HepG2 (cell line): ENCODE measurements at regions not wholly inside any gene's neighbourhood (a gene's known extent, or its start where the extent isn't known, plus 50 kb on each side); places are given as distances from the start of the nearest gene placed in this dataset.

Experiments used
- ATAC-seq: fragments of 200-7000 bp; cut with Tn5 transposase; 3 replicates; pipeline ENCODE4 v1.9.1; 2020; ENCODE audit warnings: mild to moderate bottlenecking, moderate library complexity
- BruUV-seq: library from RNA; stranded (reverse); fragments of 400-500 nt; replicated peaks from 2 replicates; lab custom pipeline; 2021; lab: Mats Ljungman, UMichigan
- CTCF ChIA-PET: fragments of 300-600 bp; formaldehyde crosslinking; extraction: SDS; loops from one replicate; lab custom pipeline; 2021; ENCODE audit warnings: low total read pairs, inconsistent platforms, low intra/inter-chr PET ratio; lab: Yijun Ruan, JAX
- POLR2A ChIA-PET: fragments of 350-600 bp; sonication (Branson Sonifier 250); formaldehyde crosslinking; loops from one replicate; lab custom pipeline; 2020; ENCODE audit warnings: antibody characterized with exemption, inconsistent platforms; lab: Yijun Ruan, JAX
- DNase-seq: peaks from one replicate; pipeline ENCODE4 v3.0.0-alpha.2; 2015; ENCODE audit warnings: low spot score
- FAIRE-seq: peaks from 3 replicates; lab custom pipeline; 2011; peaks lifted over from hg19 to GRCh38; lab: Jason Lieb, UNC
- H2AFZ ChIP-seq: one replicate; pipeline ENCODE4 v1.6.1; 2011; ENCODE audit warnings: low read length, inconsistent platforms
- H3K27ac ChIP-seq: fragments of 300-600 bp; 3 replicates; pipeline ENCODE4 v1.8.0; 2011; ENCODE audit warnings: mixed run types, mild to moderate bottlenecking, mixed read lengths, low read length, inconsistent platforms; ENCODE audit not compliant: insufficient read depth; ENCODE audit errors: extremely low read length
- H3K27me3 ChIP-seq, 2 experiments: fragments of 200-600 bp in 1 of 2; 2 replicates in 1 of 2; 3 replicates in 1 of 2; pipeline versions ENCODE4 v1.6.0 to v1.8.0; 2011; ENCODE audit warnings: low read length in 2 of 2, mild to moderate bottlenecking in 2 of 2, moderate library complexity in 2 of 2, inconsistent platforms in 1 of 2; ENCODE audit not compliant: insufficient read depth in 2 of 2, control insufficient read depth in 1 of 2
- H3K36me3 ChIP-seq, 2 experiments: fragments of 200-600 bp in 1 of 2; replicated peaks in 1 of 2; 2 replicates in 1 of 2; 3 replicates in 1 of 2; pipeline versions ENCODE4 v1.5.1 to v1.8.0; 2011; ENCODE audit warnings: low read length in 2 of 2, inconsistent platforms in 1 of 2; ENCODE audit not compliant: insufficient read depth in 2 of 2, control insufficient read depth in 1 of 2
- H3K4me1 ChIP-seq: 2 replicates; pipeline ENCODE4 v1.5.1; 2012; ENCODE audit warnings: low read length, inconsistent platforms; ENCODE audit not compliant: insufficient read depth
- H3K4me2 ChIP-seq: 2 replicates; pipeline ENCODE4 v1.6.0; 2011; ENCODE audit warnings: low read depth, low read length, inconsistent platforms
- H3K4me3 ChIP-seq, 3 experiments: fragments of 200-600 bp in 1 of 3; sonication (generic), shearing (Covaris generic) in 1 of 3; replicated peaks in 1 of 3; 2 replicates each; pipeline ENCODE4 v1.5.1; 2011 to 2016; ENCODE audit warnings: low read length in 3 of 3, inconsistent platforms in 2 of 3, low read depth in 2 of 3, mild to moderate bottlenecking in 2 of 3, control low read depth in 1 of 3, mixed read lengths in 1 of 3; ENCODE audit not compliant: insufficient read depth in 1 of 3
- H3K79me2 ChIP-seq: one replicate; pipeline ENCODE4 v1.6.1; 2011; ENCODE audit warnings: low read length, inconsistent platforms; ENCODE audit not compliant: insufficient read depth
- H3K9ac ChIP-seq: 2 replicates; pipeline ENCODE4 v1.6.0; 2011; ENCODE audit warnings: mild to moderate bottlenecking, low read depth, low read length, inconsistent platforms; ENCODE audit not compliant: insufficient read depth
- H3K9me3 ChIP-seq: 2 replicates; pipeline ENCODE4 v1.5.1; 2012; ENCODE audit warnings: mild to moderate bottlenecking, low read length
- H4K20me1 ChIP-seq: 2 replicates; pipeline ENCODE4 v1.6.0; 2011; ENCODE audit warnings: inconsistent platforms, mild to moderate bottlenecking, low read length, moderate library complexity; ENCODE audit not compliant: insufficient read depth
- ETV5 ChIP-seq: IDR thresholded peaks from 2 replicates; pipeline ENCODE4 v1.6.1; 2018; ENCODE audit warnings: missing biosample characterization, missing genetic modification reagents, inconsistent platforms, borderline replicate concordance
- GPBP1L1 ChIP-seq: sonication (generic); formaldehyde crosslinking; IDR thresholded peaks from 2 replicates; pipeline ENCODE4 v1.5.0; 2020; ENCODE audit warnings: mild to moderate bottlenecking, missing genetic modification reagents
- HNRNPK ChIP-seq: fragments of 200-400 bp; formaldehyde crosslinking; IDR thresholded peaks from 2 replicates; pipeline ENCODE4 v1.6.1; 2018; ENCODE audit warnings: low read length, low read depth, moderate library complexity, mild to moderate bottlenecking; ENCODE audit not compliant: poor library complexity, severe bottlenecking
- MIER2 ChIP-seq: IDR thresholded peaks from 2 replicates; pipeline ENCODE4 v1.6.1; 2016; ENCODE audit warnings: missing biosample characterization, missing genetic modification reagents
- PAX8 ChIP-seq: sonication (generic); formaldehyde crosslinking; IDR thresholded peaks from 2 replicates; pipeline ENCODE4 v1.8.0; 2022; ENCODE audit warnings: mild to moderate bottlenecking, missing genetic modification reagents, borderline replicate concordance
- PCBP1 ChIP-seq: fragments of 200-400 bp; formaldehyde crosslinking; IDR thresholded peaks from 2 replicates; pipeline ENCODE4 v1.6.1; 2017; ENCODE audit warnings: mild to moderate bottlenecking, low read depth, low read length, borderline replicate concordance
- PREB ChIP-seq: sonication (generic); formaldehyde crosslinking; IDR thresholded peaks from 2 replicates; pipeline ENCODE4 v1.4.0; 2020; ENCODE audit warnings: missing genetic modification reagents
- REST ChIP-seq, 2 experiments: IDR thresholded peaks; 2 replicates each; pipeline ENCODE4 v1.6.1; 2011 to 2012; ENCODE audit warnings: low read length in 2 of 2, borderline replicate concordance in 1 of 2, low read depth in 1 of 2, mild to moderate bottlenecking in 1 of 2, moderate library complexity in 1 of 2
- WGBS: methylation state at CpG from one replicate; pipeline ENCODE4 v1.1.6; 2017; ENCODE audit warnings: low lambda C conversion rate; 5-methylcytosine and 5-hydroxymethylcytosine counted together
- in situ Hi-C: cut with HindIII; loops from 2 replicates; pipeline ENCODE4 v1.10.0; 2017; ENCODE audit warnings: low pct_unique_long_range_greater_than_20kb; ENCODE audit not compliant: extremely low pct_ligation_motif_present
- intact Hi-C: fragments of 100-400 bp; cut with micrococcal nuclease; formaldehyde crosslinking; loops from one replicate; pipeline ENCODE4 v1.10.0; 2022; ENCODE audit not compliant: unreplicated experiment
- TF ChIP-seq, protein P1 (sequence below): sonication (generic); formaldehyde crosslinking; IDR thresholded peaks from 2 replicates; pipeline ENCODE4 v1.5.1; 2020; ENCODE audit warnings: mild to moderate bottlenecking, missing genetic modification reagents

GRCh38 chr11:127103586-127104388, 103.2 kb upstream of the KIRREL3 start:
- H4K20me1 ChIP-seq = no peaks in the 10 kb centered on the region
- in situ Hi-C loops = no loop called here
- H3K4me1 ChIP-seq = no peaks in the 10 kb centered on the region
- no peaks in the 10 kb centered on the region for H3K36me3 ChIP-seq
- intact Hi-C loops = no loop called here
- H3K4me2 ChIP-seq = no peak overlapping the region
- POLR2A ChIA-PET = no interaction called here
- TF ChIP-seq HNRNPK (no peak), PCBP1 (no peak), PREB (CRISPR knock-in tag) (no peak), MIER2 (CRISPR knock-in tag) (peak; percentile 69; the same call in 1 of the 2 replicates), GPBP1L1 (CRISPR knock-in tag) (no peak), ETV5 (CRISPR knock-in tag) (no peak), REST (IDR thresholded peaks at IDR 0.05; ENCODE audit: borderline replicate concordance in 1 of 2, low read depth in 1 of 2, low read length in 2 of 2) (peak in 1 of 2 experiments; percentile 80; a peak in 2 of 4 replicates), PAX8 (CRISPR knock-in tag) (no peak)
- TF ChIP-seq, protein P1, sequence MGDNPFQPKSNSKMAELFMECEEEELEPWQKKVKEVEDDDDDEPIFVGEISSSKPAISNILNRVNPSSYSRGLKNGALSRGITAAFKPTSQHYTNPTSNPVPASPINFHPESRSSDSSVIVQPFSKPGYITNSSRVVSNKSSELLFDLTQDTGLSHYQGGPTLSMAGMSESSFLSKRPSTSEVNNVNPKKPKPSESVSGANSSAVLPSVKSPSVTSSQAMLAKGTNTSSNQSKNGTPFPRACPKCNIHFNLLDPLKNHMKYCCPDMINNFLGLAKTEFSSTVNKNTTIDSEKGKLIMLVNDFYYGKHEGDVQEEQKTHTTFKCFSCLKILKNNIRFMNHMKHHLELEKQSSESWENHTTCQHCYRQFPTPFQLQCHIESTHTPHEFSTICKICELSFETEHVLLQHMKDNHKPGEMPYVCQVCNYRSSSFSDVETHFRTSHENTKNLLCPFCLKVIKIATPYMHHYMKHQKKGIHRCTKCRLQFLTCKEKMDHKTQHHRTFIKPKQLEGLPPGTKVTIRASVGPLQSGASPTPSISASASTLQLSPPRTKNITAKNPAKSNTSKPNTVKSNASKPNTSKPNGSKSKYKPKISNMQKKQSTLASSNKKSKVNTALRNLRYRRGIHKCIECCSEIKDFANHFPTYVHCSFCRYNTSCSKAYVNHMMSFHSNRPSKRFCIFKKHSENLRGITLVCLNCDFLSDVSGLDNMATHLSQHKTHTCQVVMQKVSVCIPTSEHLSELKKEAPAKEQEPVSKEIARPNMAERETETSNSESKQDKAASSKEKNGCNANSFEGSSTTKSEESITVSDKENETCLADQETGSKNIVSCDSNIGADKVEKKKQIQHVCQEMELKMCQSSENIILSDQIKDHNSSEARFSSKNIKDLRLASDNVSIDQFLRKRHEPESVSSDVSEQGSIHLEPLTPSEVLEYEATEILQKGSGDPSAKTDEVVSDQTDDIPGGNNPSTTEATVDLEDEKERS (CRISPR knock-in tag) = no peak
- DNase-seq (no peak), FAIRE-seq (no peak), ATAC-seq (no peak; the same call in 2 of the 3 replicates)
- WGBS = 8% methylated on average over 8 of the region's 9 CpGs
- H3K79me2 ChIP-seq = no peaks in the 10 kb centered on the region
- H3K9me3 ChIP-seq = no peaks in the 10 kb centered on the region
- H2AFZ ChIP-seq = no peak overlapping the region
- CTCF ChIA-PET = no interaction called here
- no peak overlapping the region for H3K9ac ChIP-seq
- no peak overlapping the region for H3K27ac ChIP-seq
- no TSS peak for BruUV-seq
- peaks cover 0 to 6% of the 10 kb centered on the region in 2 experiments; a peak in 2 of 5 replicates for H3K27me3 ChIP-seq
- H3K4me3 ChIP-seq = no peak overlapping the region
